Stimulated activated naive CD4-positive, alpha-beta T cell (primary cell): ENCODE measurements at regions not wholly inside any gene's neighbourhood (a gene's known extent, or its start where the extent isn't known, plus 50 kb on each side); places are given as distances from the start of the nearest gene placed in this dataset.

ENCODE experiments used
- DNase-seq, 6 experiments: peaks; one replicate each; lab custom pipeline; 2025; lab: John Stamatoyannopoulos, UW

DNA sequence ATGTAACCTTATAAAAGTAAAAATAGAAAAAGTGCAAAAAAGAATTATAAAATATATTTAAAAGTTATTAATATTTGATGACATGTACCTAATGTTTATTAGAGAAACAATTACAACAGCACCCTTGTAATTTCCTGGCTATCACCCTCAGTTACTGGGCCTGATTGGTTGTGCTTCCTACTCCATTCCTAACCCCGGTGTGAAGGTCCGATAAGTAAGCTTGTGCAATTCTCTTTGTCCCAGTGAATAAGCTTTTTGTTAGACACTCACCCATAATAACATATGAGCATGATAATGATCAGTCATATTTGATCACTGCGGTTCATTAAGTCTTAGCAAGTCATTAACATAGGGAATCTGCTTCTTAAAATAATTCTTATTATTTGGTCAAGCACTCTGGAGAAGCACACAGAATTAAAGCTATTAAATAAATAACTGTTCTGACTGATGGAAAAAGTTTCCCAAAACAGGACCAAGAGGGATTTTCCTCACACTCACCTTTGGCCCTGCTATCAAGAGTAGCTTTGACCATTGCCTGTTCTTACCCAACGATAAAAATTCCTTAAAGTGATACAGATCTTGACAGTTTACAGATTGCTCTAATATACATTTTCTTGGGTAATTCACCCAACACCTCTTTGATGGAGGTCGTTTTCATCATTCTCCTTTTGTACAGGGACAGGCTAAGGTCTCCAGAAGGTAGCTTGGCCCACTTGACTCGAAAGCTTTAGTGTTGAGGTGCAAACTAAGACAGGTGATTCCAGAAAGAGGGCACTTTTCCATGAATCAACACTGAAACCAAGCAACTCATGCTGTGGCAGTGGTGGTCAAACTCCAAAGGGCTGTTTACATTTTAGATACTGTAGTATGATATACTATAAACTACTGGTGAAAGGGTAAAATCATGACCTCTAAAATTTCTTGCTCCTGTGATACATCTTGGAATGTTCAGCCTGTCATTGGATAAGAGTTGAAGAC lies 543.0 kb upstream of the KCNMB2 start:
- no peak for DNase-seq

GRCh38 chr3:177994976-177995375 lies 541.3 kb upstream of the KCNMB2 start:
- DNase-seq = no peak

DNA sequence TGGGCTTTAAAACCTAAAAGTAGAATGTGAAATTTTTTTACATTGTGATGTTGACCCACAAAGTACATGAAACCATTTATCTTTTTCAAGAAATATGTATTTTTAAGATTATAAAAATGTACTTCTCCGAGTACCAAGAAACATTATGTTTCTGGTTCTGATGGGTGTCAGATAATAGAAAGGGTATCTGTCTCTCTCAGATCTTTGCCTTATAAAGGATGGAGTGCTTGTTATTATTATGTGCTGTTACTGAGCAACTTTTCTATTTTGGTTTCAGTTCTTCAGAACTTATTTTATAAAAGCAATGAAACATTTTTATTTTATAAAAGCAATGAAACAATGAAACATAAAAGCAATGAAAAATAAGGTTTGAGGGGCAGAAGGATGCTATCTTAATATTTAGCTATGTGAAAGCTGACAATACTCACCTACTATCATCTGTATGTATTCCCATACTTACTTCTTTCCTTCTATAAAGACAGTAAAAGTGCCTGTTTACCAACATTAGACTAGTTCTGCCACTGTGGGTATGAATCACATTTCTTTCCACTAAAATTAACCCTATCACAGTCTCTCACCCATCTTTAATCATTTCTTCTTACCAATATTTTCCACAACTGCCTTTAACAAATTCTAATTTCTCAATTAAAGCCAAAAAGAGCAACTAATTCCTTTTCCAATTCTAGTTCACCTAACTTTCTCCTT lies 540.7 kb upstream of the KCNMB2 start:
- DNase-seq = no peak

DNA sequence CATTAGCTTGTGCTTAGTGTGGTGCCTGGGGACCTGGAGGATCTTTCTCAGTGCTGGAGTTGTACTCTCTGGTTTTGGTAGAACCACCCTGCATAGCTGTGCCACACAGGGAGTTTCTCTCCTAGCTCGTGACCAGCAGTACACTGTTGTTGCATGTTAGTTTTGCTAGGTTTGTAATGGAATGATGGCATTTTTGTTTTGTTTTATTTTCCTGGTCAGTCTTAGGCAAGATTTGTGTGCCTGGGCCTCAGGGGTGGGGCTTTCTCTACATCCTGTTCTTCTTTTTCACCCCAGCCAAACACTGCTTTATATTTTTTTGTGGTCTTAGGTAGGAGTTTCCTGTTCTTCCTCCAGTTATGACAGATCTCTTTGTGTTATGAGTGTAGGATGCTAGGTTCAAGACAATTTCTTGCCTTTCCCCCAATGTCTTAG lies 534.5 kb upstream of the KCNMB2 start:
- DNase-seq = peak in 2 of 6 experiments; percentile 40 to 41

DNA sequence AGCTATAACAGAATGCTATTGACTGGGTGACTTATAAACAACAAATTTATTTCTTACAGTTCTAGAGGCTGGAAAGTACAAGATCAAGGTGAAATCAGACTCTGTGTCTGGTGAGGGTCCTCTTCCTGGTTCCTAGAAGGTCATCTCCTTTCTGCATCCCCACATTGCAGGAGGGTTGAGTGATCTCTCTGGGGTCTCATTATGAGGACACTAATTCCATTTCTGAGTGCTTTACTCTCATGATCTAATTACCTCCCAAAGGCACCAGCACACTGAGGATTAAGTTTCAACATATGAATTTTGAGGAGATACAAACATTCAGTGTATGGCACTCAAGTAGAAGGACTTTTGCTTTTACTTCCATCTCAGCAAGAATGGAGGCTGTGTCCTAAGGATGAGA lies 534.1 kb upstream of the KCNMB2 start:
- no peak for DNase-seq

GRCh38 chr3:178003756-178004155 lies 532.5 kb upstream of the KCNMB2 start:
- DNase-seq = peak in 2 of 6 experiments; percentile 2 to 10

GRCh38 chr3:178005961-178006360 lies 530.3 kb upstream of the KCNMB2 start:
- DNase-seq = peak in 3 of 6 experiments; percentile 24 to 31 (median 29)

GRCh38 chr3:178010306-178010705 lies 525.9 kb upstream of the KCNMB2 start:
- no peak for DNase-seq

GRCh38 chr3:178019645-178020044 lies 516.6 kb upstream of the KCNMB2 start:
- DNase-seq = no peak

- no peak for DNase-seq
Observed at GRCh38 chr3:178022599-178022998, 513.6 kb upstream of the KCNMB2 start.

GRCh38 chr3:178028933-178029332 lies 507.3 kb upstream of the KCNMB2 start:
- no peak for DNase-seq

DNA sequence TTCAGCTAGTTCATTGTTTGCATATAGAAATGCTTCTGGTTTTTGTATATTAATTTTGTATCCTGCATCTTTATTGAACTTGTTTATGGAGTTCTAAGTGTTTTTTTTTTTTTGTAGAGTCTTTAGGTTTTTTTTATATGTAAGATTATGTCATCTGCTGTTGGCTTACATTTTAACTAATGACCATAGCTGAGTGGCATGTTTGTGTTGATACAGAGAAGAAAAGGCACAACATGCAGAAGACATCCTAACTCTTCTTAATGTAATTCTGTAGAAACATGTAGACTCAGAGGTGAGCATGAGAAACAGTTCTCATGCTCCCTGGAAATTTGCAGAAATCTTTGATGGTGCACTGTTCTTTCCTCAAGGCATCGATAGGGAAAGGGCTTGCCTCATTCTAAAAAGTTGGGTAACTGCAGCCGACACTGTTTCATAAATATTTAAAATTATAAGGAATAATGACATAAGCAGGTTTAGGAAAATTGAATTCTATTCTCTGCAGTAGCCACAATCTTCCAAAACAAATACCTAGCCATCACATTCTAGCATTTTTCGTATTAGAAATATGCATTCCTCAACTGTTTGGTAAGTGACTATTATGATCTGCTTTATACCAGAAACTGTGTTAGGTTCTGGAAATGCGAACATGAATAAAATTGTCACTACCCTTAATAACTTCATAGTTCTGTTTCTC lies 499.6 kb upstream of the KCNMB2 start:
- DNase-seq = no peak

DNA sequence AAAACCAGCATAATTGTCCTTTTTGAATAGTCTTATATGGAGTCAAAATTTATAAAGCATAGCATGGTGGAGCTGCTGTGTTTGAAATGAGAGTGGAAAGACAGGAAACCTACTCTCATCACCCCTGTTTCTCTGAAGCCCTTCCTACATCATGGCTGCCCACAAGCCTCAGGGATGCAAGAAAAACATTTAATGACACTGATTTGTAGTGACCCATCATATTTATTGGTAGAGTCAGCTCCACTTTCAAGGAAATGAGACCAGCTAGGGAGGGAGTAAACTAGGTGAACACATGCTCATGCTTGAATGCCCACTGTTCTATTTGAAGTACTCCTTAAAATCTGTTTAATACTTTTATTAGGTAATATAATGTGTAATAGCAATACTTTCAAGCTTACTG lies 494.3 kb upstream of the KCNMB2 start:
- no peak for DNase-seq

- DNase-seq = no peak
Observed at GRCh38 chr3:178042376-178042775, 493.9 kb upstream of the KCNMB2 start.

GRCh38 chr3:178043084-178043483 lies 493.2 kb upstream of the KCNMB2 start:
- DNase-seq = no peak

DNA sequence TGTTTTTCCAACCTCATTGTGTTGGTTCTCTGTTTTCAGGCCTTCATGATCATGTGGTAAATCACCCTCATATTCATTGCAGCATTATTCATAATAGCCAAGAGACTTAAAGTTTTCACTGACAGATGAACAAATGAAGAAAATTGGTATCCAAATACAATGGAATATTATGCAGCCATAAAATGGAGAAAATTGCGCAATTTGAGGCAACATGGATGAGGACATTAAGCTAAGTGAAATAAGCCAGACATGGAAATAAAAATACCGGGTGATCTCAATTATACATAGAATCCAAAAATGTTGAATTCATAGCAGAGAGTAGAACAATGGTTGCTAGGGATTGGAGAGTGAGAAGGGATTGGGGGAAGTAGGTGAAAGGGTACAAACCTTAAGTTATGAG lies 491.9 kb upstream of the KCNMB2 start:
- no peak for DNase-seq

DNA sequence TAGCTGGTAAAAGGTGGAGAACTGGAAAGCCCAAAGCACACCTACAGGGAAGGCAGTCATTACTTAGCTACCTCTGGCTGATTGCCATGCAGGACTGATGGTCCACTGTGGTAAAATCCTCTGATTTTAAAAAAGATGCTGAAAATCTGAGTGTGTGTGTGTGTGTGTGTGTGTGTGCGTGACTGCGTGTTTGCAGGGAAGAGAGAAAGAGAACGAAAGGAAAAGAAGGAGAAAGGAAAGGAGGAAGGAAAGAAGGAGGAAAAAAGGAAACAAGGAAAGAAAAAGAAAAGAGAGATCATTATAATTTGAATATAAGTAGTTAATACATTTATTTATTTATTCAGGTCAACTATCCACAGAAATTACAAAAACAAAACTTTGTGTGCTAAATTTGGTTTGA lies 488.7 kb upstream of the KCNMB2 start:
- no peak for DNase-seq

- no peak for DNase-seq
Observed at GRCh38 chr3:178048768-178049167, 487.5 kb upstream of the KCNMB2 start.

DNA sequence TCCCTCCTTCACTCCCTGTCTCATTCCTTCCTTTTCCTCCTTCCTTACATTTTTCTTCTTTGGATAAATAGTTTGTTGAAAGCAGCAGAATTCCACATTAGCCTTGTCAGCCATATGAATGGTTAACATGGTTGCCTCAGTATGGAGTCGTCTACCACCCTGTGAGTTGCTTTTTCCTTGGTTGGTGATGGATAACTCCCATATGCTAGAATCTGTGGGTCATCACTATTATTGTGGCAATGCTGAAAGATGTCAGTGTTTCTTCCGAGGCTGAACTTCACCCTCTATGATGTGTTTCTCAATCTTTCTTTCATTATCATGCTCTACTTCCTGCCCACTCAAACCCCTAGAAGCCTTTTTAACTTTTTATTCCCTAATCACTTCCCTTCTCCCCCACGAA lies 481.8 kb upstream of the KCNMB2 start:
- no peak for DNase-seq

DNA sequence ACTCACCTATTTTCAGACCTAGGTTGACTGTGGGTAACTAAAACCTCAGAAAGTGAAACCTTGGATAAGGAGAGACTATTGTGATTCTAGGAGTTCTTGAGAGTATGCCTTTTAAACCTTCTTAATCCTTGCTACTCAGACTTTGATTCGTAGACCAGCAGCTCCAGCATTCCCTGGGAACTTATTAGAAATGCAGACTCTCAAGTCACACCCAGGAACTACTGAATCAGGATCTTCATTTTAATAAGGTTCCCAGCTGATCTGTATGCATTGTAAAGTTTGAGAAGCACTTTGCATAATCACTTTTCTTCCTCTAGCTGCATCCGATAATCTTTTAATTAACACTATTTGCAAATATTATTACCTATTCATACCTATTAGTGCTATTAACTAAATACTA lies 480.3 kb upstream of the KCNMB2 start:
- DNase-seq = no peak

DNA sequence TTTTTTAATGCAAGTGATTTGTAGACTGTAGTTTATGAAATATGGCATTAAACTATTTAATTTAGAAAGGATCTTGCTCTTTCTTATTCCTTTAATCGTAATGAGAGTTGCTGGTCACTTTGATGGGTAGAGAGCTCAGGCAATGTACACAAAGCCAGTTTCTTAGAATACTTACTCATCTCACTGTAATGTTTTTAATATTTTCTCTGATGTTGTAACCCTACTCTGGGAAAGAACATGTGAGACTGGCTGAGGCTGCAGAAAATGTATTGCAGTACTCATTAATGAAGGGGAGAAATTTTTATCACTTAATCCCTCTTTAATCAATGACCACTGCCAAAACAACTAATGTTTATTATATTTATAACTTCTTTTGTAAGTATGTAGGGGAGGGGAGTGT lies 479.4 kb upstream of the KCNMB2 start:
- no peak for DNase-seq

DNA sequence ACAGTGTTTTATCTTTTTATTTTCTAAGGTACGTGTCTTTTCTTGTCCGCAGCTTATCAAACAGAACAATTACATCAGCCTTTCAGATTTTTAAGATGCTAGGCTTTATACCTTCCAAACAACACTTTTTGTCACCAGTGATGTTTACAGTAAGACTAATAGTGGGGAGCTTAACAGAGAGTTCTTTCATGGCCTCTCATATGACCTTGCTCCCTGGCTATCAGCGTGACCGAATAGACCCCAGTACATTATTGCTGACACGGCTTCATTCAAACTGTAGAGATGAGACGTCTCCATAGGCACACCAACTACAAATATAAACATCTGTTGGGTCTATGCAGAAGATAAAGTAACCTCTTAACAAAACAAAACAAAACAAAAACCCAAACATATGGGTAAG lies 477.6 kb upstream of the KCNMB2 start:
- no peak for DNase-seq

GRCh38 chr3:178059119-178059518 lies 477.1 kb upstream of the KCNMB2 start:
- no peak for DNase-seq
